Pulmonary artery endothelial cell (primary cell): ENCODE measurements at regions not wholly inside any gene's neighbourhood (a gene's known extent, or its start where the extent isn't known, plus 50 kb on each side); places are given as distances from the start of the nearest gene placed in this dataset.
A peak's percentile ranks its signal among the peaks of the same experiment; 100 is the strongest.

ENCODE experiments used
- DNase-seq: peaks from one replicate; pipeline ENCODE4 v3.0.0-alpha.2; 2011; ENCODE audit warnings: low read depth, low spot score

DNA sequence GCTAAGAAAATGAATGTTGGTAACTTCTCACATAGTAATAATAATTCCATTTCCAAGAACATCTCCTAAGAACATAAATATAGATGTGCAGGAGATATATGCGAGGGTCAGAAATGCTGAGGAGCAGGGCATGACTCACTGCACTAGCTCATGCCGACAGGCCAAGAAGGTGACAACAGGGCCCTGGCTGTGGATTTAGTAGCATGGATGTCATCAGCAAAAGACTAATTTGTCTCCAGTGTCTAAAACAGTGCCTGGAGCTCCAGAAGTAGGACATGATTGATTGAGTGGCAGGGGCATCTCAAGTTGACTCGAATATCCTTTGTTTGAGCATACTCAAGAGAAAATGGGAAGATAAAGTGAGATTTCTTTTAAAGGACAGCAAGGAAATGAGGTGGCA is 207.0 kb upstream of the FOXA2 start:
- DNase-seq = no peak

DNA sequence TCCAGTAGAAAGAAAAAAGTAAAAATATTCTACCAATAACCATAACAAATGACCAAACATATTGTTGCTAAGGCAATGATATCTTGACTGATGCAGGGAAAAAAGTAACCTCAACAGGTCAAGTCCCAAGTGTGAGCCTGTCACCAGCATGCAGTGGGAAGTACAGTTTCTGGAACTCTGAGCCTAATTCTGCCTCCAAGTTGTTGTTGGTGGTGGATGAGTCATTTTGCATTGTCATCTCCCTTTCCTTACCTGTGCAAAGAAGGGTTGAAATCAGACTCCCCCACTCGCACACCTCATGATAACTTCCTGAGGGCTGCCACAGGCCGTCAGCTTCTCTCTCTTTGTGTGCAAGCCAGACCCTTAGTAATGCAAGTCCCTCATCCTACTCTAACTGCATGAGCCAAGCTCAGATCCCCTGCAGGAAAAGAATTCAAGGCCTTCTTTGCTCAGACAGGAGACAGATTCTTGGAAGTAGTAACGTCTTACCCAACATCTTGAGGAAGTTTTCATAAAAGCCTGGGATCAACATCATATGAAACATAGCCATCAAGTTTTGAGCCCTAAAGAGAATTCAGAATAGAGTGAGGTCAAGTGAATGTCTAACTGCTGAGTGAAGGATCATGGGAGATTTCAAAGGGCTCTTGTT is 207.6 kb upstream of the FOXA2 start:
- no peak for DNase-seq

DNA sequence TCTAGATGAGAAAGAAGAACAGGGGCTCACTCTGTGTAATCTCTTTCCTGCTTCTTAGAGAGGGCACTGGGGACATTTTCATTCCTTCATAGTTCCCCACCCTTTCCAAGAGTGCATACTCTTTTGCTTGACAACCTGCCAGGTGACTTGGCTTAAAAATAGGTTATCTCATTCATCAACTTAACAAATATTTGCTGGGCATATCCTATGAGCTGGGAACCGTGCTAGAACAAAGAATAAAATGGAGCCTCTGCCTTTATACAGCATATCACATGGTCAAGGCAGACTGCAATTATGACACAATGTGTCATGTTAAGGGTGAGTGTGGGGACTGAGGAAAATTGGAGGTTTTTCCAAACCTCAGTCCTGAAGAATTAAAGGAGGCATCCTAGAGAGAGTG is 209.8 kb upstream of the FOXA2 start:
- DNase-seq = no peak

DNA sequence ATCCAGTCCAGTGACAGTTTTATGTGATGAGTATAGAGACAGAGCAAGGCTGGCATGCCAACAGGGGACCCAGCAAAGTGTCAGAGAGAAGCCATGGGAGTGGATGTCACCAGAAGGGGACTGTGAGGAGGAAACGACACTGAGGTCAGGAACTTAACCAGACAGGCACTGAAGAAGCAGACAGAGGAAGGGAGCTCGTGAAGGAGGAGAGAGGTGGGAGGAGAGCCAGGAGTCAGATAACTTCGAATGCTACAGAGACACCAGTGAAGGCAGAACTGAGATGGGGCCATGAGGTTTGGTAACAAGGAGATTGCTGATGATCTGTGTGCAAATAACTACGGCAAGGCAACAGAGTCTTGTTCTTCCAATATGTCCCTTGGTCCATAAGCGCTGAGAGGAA is 211.1 kb upstream of the FOXA2 start:
- no peak for DNase-seq

DNA sequence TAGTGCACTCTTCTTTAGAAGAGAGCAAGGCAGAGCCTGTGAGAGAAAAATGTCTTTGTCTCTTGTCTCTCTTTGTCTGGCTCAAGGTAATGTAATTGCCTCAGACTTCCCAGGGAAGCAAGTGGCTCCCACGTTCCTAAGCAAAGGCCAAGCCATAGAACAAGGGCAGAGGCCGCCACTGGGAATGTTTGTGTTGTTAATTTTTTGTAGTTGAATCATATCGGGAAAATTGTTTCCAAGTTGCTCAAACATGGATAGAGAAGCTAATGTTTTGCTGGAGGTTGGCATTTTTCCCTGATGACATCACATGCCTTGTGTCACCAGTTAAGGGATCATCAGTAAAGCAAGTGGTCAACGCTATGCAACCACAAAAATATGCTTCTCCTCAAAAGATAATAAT is 211.5 kb upstream of the FOXA2 start:
- DNase-seq = peak; percentile 95

DNA sequence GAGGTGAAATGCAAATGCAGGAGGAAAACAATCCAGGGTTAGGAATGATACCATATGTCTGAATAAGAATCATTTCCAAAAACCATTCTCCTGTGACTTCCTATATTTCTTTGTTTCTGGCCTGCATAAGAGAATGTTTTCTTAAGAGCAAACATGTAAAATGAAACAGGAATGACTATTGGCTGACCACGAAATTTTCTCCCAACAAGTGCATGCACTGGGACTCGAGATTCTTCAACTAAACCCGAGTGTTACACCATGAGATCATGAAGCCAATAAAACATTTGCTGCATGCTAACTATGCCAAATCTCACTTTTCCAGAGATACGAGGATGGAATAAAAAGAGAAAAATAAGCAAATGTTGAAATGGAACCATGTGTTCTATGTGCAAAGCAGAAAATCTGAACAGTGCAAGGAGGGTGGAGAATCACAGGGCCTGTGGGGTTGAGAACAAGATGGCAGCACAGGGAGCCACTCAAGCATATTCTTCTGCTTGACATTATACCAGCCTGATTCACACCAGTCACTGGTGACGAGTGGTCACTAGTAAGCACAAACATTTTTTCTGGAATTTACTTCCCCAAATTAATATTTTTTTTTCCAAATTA is 212.2 kb upstream of the FOXA2 start:
- DNase-seq = no peak

DNA sequence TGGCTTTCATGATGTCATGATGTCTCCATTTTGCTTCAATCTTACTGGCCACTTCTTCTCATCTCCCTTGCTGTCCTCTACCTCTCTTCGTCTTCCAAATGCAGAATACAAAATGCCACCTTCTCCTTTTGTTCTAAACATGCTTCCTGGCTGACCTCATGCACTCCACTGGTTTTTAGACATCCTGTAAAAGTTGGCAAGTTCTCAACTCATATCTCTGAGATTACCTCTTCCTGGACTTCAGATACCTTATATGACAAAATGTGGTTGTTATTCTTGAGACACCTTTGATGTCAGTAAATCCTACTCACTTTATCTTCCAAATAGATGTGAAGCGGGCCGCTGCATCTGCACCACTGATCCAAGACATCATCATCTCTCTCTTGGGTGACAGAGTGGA is 212.7 kb upstream of the FOXA2 start:
- no peak for DNase-seq

DNA sequence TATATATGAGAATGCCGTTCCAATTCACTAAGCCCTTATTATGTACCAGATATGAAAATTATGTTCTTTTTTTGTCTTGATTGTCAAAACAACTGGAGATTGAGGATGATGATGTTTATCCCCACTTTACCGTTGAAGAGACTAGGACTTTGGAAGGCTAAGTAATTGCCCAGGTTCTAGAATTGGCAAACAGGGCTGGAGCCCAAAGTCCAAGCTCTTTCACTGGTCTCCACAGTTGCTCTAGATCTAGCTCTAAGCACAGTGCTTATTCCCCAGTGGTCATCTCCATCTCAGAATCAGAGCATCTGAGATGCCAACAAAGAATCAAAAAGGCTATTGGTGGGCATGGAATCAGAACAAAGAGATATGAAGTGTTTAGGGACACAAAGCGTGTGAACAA is 215.3 kb upstream of the FOXA2 start:
- DNase-seq = no peak

DNA sequence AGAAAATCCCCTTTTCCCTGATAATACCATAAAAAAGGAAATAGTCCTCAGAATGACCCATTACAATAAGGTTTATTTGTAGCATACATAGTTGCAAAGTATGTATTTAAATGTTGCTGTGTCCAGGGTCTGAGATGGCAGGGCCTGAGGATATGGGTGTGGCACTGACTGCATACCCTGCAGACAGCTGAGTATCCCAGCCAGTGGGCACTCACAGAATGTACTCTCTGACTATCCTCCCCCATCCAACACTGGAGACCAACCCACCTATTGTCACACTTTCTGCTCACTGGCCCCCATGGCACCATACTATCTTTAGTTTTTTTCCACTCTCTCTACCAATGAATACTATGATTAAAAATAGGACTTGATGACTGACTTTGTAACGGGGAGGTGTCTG is 215.8 kb upstream of the FOXA2 start:
- DNase-seq = no peak

DNA sequence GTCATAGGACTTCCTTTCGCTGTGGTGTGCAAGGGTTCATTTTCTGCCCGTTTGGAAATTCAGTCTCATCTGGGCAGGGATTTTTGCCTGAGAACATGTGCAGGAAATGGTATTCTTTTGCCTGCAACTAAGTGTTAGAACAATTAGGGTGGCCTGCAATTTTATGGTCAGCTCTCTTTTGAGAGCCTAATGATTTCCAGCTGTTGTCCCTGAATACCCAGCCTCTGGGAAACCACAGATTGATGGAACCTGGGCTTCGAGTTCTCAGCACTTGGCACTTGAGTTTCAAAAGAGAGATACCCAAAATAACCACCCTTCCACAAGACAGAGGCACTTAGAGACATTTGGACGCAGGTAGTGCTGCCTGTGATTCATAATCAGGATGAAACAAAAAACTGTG is 217.2 kb upstream of the FOXA2 start:
- no peak for DNase-seq

DNA sequence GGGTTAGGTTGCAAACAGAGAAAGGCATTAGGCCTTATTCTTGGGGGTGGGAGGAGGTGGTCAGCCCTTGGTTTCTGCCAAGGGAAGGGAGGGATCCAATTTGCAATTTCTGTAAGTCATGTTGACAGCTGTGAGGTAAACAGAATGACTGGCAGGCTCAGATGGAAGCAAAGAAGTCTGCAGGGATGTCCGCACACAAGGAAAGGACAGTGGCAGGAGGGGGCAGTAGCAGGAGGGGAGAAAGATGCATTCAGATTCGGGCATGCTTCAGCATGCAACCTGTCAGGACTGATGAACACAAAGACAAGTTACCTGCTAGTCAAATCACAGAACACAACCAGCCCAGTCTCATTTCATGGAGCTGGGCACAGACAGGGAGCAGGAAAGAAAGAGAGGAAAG is 217.9 kb upstream of the FOXA2 start:
- no peak for DNase-seq

DNA sequence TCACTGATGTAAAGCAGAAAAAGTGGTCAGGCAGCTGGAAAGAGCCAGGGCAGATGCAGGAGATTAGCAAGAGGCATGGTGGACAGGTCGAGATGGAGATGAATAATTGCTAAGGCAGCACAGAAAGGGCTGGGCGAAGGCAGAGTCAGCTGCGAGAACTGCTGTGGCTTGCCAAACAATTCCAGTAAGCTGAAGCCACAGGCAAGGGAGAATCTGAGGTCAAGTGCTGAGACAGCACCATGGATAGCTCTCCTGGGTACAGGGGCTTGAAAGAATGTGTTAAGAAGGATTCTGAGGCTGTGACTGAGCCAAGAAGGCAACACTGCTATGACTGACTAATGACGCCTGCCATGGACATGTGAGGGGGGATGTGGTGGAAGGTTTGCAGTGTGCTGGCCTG is 220.8 kb upstream of the FOXA2 start:
- no peak for DNase-seq

DNA sequence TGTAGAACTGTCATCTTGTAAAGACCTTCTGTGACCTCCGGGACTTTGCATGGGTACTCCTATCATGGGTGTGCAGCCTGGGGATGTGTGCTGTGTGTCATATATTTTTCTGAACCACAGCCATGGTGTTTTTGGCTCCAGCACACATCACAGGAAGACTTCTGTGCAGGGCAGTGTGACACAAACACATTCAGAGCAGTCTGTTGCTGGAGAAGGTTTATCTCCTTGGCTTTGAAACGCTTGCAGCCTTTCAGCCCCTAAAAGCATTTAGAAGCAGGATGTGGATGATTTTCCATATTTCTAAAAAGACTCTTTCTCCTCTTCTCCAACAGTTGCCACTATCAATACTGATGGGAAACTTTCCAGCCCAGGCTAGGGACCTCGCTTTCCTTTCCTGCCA is 221.6 kb upstream of the FOXA2 start:
- DNase-seq = no peak

DNA sequence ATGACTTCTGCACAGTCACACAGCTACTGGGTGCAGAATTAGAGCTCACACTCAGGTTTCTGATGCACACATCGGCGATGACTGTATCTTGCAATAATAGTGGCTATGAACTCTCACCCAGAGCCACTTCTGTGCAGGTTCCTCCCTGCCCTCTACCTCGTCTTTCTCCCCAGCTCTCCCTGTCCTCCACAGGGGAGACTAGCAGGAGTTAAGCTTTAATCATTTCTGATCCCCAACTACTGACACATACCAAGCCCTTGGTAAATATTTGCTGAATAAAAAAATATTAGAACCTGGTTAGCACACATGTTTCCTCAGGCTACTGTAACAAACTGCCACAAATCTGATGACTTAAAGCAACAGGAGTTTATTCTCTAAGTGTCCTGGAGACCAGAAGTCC is 222.7 kb upstream of the FOXA2 start:
- DNase-seq = no peak

DNA sequence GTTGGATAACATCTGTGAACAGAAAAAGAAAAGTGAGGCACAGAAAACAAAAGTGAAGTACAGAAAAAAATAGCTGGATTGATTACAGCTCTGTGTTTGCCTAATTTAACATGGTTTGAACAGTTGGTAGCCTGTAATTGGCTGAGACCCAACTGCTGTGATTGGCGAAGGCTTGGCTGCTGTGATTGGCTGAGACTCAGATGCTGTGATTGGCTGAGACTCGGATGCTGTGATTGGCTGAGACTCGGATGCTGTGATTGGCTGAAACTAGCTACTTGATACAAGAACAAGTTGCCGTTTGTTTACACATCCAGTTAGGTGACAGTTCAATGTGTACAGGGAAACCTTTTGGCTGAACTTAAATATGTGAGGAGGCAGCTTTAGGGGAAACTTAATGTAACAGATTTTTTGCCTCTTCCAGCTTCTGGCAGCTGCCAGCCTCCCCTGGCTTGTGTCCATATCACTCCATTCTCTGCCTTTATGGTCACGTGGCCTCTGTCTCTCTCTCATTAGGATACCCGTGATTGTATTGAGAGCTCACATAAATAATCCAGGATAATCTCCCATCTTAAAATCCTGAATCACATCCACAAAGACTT is 223.4 kb upstream of the FOXA2 start:
- no peak for DNase-seq

DNA sequence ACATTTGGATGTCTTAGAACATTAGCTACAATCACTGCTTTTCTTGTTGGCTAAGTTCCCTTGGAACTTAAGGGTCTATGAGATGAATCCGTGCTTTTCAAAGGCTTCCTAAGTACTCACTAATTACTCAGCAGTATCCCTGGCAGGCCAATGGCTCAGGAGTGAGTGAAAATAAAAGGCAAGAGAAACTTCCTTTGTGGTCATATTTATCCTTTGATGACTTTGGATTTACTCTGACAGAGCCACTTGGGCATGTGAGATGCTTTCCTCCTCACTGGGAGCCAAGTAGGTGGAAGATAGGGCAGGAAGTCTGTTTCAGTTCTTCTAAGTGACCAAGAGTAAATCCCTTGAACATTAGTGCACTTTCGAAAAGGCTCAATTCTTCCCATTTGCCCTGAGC is 224.3 kb upstream of the FOXA2 start:
- no peak for DNase-seq

DNA sequence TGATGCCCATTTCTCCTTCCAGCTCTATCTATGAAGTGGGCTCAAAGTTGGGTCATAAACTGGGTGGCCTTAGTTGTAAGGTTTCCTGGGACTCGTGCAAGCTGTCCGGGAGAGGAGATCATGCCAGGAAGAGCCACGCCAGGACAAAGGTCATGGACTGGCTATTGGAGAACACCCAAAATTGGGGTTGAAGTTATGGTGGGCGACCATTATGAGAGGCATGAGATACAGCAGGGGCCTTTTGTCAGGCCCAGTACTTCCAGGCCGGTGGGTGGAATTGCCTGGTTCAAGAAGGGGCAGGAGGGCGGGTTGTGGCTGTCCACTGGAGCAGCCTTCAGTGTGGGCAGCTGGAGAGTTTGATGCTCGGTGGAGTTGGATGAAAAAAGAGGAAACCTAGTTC is 225.1 kb upstream of the SSTR4 start:
- no peak for DNase-seq

DNA sequence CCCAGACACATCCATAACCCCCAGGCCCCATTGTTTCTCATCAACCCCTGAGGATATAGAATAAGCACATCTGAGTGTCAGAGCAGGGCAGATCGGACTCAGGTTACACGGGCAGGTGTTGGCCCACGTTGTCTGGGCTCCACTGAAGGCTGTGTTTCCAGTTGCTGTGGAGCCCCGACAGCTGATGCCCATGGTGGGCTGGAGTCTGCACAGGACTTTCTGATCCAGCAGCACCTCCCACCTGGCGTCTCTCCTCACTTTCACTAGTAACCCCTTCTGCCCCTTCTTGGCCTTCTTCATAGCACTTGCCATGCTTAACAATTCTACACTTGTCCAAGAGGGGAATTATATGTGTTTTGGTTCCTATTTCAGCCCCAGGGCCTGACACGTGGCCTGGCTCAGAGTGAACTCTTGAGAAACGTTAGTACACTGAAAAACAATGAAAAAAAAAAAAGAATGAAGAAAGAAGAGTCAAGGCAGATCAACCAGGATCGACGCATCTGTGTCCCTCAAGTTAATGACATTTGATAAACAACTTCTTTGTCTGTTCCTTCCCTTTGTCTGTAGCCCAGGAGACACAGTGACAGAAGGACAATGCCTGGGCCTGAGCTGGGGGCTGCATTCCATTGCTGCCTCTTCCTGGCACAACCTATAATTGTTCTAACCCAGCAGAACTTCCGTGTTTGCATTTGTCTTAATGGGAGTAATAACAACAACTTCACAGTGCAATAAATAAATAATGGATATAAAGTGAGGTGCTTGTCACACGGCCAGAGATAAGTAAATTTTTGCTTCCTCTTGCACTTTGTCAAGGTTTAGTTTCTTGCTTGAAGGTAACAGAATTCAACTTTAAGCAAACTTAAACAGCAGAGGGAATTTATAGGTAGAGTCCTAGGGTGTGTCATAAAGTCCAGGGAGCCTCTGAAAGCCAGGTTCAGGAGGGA is 224.2 kb upstream of the SSTR4 start:
- DNase-seq = no peak

DNA sequence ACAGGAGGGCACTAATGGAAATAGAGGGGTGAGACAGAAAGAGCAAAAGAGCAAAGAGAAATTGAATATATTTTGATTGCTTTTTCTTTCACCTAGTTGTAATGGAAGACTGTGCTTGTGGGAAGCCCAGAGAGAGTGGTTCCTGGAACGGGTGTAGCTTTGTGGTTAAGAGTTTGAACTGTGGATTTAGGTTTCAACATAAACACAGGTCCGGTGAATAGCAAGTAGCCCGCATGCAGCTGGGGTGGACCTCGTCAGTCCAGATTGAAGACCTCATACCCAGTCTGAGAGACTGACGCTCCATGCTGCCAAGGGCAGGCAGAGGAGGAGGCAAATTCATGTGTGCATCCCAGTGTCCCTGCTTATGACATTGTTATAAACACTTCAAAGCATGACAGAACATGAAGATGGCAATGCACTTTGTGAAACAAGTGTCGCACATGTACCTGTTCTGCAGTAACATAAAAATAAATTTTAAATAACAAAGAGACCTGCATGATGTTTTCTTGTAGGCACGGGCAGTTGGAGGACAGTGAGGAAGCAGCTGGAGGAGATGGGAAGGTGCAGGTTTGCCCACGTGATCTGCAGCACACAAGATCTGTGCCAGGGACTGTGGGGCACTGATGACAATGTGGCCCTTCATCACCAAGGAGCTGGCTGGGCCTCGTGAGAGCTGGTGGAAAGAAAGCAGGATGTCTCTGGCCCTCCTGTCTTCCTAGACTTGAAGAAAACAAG is 220.5 kb upstream of the SSTR4 start:
- DNase-seq = no peak

DNA sequence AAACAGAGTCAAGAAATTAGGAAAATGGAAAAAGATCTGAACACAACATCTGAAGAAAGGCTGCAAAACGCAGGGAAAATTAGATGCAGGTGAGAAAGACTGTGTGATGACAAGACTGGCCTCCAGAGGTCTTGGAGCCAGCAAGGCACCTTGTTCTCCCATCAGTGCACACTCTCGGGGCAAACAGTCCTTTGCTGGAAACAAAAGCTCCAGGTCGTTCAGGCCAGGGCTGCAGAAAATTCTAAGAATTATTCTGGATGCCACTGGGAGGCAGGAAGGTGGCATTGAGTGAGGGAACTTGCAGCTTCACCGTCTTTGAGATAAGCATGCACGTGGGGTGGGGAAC is 219.9 kb upstream of the SSTR4 start:
- DNase-seq = no peak

DNA sequence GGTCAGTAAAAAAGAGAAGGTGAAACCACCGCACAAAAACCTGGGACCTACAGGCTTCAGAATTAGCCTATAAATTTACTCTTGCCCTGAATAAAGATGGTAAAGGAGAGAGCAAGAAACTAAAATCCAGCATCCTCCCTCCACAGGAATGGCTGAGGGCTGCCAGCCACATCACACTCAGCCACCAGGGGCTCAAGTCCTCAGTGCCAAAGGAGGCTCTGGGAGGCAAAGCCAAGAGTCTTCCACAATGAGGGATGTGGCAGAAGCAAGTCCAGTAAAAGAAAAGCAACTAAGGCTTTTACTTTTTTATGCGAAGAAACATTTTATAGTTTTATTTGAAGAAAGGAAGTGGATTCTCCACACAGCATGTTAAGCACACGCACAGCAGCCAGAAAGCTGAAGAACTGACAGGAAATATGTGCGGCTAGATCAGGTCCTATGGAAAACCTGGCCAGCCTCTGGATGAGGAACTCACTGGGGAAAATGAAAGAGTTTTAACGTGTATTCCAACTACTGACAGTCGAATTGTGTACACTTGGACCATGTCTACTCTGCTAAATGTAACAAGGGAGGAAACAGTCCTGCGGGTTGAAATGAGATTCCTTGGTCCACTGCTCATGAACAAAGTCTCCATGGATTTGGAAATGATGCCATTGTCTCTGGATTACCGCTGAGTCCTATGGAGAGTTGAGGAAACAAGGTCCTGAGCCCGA is 219.4 kb upstream of the SSTR4 start:
- DNase-seq = no peak
